Neutrophil (primary cell): ENCODE measurements at regions not wholly inside any gene's neighbourhood (a gene's known extent, or its start where the extent isn't known, plus 50 kb on each side); places are given as distances from the start of the nearest gene placed in this dataset.

ENCODE experiments used
- H3K27ac ChIP-seq: fragments of 200-600 bp; sonication (generic); 2 replicates; pipeline ENCODE4 v1.5.1; 2016; ENCODE audit warnings: mild to moderate bottlenecking, moderate library complexity
- H3K27me3 ChIP-seq: fragments of 200-600 bp; sonication (generic); 2 replicates; pipeline ENCODE4 v1.6.0; 2016; ENCODE audit warnings: mild to moderate bottlenecking
- H3K36me3 ChIP-seq: fragments of 200-600 bp; sonication (generic); 2 replicates; pipeline ENCODE4 v1.5.1; 2017
- H3K4me1 ChIP-seq, 2 experiments: fragments of 200-600 bp in 1 of 2; sonication (generic) in 1 of 2; 1 replicate in 1 of 2; 2 replicates in 1 of 2; pipeline versions ENCODE4 v1.5.1 to v1.6.1; 2013 to 2016; ENCODE audit warnings: low read depth in 1 of 2, low read length in 1 of 2, mild to moderate bottlenecking in 1 of 2, moderate library complexity in 1 of 2; ENCODE audit not compliant: control insufficient read depth in 1 of 2, insufficient read depth in 1 of 2
- H3K4me3 ChIP-seq, 2 experiments: fragments of 200-600 bp in 1 of 2; sonication (generic) in 1 of 2; 1 replicate in 1 of 2; 2 replicates in 1 of 2; pipeline ENCODE4 v1.5.1; 2013 to 2016; ENCODE audit warnings: low read depth in 1 of 2, low read length in 1 of 2, mild to moderate bottlenecking in 1 of 2, moderate library complexity in 1 of 2
- H3K9me3 ChIP-seq: fragments of 200-600 bp; sonication (generic); 2 replicates; pipeline ENCODE4 v1.5.1; 2016
- TF ChIP-seq, protein P1 (sequence below): fragments of 200-600 bp; sonication (generic); IDR thresholded peaks from 2 replicates; pipeline ENCODE4 v1.5.1; 2016; ENCODE audit warnings: antibody characterized with exemption

DNA sequence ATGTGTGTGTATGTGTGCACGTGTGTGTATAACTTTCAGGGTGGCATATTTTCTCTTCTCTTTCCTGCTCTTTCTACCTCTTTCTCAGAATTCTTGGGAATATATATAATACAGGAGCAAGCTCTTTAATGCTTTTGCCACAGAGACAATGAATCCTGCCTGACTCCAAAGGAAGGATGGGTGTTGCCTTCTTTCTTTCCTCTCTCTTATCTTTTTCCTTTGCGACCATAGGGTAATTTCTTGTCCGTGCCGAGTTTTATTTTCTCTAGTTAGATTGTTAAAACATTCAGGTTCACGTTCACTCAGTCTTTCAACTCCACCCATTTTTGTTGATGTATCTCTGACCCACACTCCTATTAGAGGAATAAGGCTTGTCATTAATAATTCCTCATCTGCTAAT, 129.0 kb upstream of the C1orf21 start:
- Histone ChIP-seq H3K27me3 (no peaks in the 10 kb centered on the region), H3K27ac (no peak overlapping the region), H3K4me1 (no peaks in the 10 kb centered on the region), H3K9me3 (no peaks in the 10 kb centered on the region), H3K36me3 (no peaks in the 10 kb centered on the region), H3K4me3 (no peak overlapping the region)
- TF ChIP-seq, protein P1, sequence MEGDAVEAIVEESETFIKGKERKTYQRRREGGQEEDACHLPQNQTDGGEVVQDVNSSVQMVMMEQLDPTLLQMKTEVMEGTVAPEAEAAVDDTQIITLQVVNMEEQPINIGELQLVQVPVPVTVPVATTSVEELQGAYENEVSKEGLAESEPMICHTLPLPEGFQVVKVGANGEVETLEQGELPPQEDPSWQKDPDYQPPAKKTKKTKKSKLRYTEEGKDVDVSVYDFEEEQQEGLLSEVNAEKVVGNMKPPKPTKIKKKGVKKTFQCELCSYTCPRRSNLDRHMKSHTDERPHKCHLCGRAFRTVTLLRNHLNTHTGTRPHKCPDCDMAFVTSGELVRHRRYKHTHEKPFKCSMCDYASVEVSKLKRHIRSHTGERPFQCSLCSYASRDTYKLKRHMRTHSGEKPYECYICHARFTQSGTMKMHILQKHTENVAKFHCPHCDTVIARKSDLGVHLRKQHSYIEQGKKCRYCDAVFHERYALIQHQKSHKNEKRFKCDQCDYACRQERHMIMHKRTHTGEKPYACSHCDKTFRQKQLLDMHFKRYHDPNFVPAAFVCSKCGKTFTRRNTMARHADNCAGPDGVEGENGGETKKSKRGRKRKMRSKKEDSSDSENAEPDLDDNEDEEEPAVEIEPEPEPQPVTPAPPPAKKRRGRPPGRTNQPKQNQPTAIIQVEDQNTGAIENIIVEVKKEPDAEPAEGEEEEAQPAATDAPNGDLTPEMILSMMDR = no peak

DNA sequence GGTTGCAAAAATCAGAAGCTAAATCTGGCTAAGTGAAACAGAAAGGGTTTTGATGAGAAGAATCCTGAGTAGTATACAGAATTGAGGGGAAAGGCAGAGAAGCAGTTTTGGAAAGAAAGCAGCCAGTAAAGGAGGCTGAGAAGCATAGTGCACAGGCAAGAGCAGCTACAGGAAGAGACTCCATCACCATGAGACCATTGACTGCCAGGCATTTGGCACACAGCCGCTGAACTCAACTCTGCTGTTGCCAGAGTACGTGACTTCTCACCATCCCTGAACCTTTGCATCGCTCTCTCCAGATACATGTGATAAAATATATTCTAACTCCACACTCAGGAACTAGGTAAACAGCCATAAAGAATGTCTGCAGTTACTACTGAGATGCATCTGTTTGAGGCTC, 128.3 kb upstream of the C1orf21 start:
- H3K27me3 ChIP-seq = no peaks in the 10 kb centered on the region
- TF ChIP-seq, protein P1 = no peak
- H3K9me3 ChIP-seq = no peaks in the 10 kb centered on the region
- no peak overlapping the region for H3K27ac ChIP-seq
- no peaks in the 10 kb centered on the region for H3K36me3 ChIP-seq
- H3K4me1 ChIP-seq = no peaks in the 10 kb centered on the region
- no peak overlapping the region for H3K4me3 ChIP-seq

DNA sequence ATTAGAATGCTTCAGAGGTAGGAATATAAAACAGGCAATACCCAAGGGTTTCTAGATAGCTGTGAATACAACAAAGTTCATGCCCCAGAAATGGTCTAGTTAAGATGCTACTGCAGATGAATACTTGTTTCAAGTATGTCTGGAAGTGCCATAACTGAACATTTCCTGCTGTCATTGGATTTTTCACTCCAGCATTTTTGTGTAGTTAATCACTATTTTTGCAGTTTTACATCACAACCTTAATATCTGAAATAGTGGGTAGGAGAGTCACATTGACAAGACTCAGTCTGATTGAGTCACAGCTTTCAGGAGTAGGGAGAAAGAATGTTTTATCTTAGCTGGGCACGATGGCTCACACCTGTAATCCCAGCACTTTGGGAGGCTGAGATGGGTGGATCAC, 126.4 kb upstream of the C1orf21 start:
- H3K9me3 ChIP-seq = no peaks in the 10 kb centered on the region
- no peak overlapping the region for H3K27ac ChIP-seq

DNA sequence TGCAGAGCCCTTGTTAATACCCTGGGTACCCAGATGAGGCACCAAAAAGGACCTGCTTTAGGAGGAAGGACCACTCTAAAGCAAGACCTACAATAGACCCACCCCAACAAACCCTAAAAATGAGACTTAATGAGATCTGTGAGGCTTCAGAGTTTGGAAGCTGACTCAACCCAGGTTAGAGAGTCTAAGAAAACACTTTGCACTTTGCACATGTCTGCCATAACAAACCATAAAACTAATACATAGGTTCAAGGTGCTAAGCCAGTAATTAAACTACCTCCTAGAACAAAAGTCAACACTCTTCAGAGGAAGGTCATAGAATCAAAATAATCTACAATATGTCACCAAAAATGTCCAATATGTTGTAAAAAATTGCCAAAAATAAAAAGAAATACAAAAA, 124.7 kb upstream of the C1orf21 start:
- H3K27me3 ChIP-seq = no peaks in the 10 kb centered on the region

More for the DNA sequence above, 126.4 kb upstream of the C1orf21 start:
- H3K4me3 ChIP-seq = no peak overlapping the region
- no peaks in the 10 kb centered on the region for H3K36me3 ChIP-seq
- TF ChIP-seq, protein P1 = no peak
- no peaks in the 10 kb centered on the region for H3K27me3 ChIP-seq
- H3K4me1 ChIP-seq = no peaks in the 10 kb centered on the region

DNA sequence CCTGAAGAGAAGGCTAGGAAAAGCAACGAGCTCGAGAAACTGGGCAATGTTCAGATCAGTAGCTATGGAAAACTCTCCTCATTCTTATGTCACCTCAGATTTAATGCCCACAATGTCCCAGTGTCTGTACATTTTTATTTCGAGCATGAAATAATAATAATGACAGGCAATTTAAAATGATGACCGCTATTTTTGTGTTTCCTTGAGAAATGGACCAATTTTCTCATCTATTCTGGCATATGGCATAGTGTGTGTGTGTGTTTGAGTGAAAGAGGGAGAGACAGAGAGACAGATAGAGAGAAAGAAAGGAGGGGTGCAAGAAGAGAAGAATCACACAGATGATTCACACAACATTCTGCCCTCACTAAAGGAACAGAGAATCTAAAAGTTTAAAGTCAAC, 119.1 kb upstream of the C1orf21 start:
- TF ChIP-seq, protein P1 = no peak
- H3K27ac ChIP-seq = no peak overlapping the region
- no peaks in the 10 kb centered on the region for H3K27me3 ChIP-seq
- no peak overlapping the region for H3K4me3 ChIP-seq
- no peaks in the 10 kb centered on the region for H3K4me1 ChIP-seq
- no peaks in the 10 kb centered on the region for H3K9me3 ChIP-seq
- no peaks in the 10 kb centered on the region for H3K36me3 ChIP-seq

More for the DNA sequence above, 124.7 kb upstream of the C1orf21 start:
- H3K36me3 ChIP-seq = no peaks in the 10 kb centered on the region
- H3K4me1 ChIP-seq = no peaks in the 10 kb centered on the region
- no peak overlapping the region for H3K4me3 ChIP-seq
- no peak overlapping the region for H3K27ac ChIP-seq
- H3K9me3 ChIP-seq = no peaks in the 10 kb centered on the region
- TF ChIP-seq, protein P1 = no peak

DNA sequence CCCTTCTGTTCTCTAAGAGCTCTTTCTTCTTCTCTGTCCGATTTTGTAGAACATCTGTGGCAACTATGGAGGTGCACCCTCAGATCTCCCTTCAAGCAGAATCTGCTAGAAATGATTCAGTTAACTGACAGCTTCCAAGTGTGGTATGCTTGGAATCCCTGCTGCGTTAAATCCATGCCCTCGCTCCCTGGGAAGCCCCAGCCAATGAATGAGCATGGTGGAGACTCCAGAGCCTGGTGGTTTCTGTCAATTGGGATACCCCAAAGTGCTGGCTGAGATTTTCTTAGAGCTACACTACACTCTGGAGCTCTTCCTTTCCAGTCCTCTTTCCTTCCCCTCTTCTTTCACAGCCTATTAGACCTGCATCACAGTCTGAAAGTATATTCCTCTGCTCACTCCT, 116.3 kb upstream of the C1orf21 start:
- H3K27ac ChIP-seq = no peak overlapping the region
- H3K27me3 ChIP-seq = no peaks in the 10 kb centered on the region
- H3K4me3 ChIP-seq = no peak overlapping the region
- no peaks in the 10 kb centered on the region for H3K9me3 ChIP-seq
- H3K4me1 ChIP-seq = no peaks in the 10 kb centered on the region
- no peaks in the 10 kb centered on the region for H3K36me3 ChIP-seq
- TF ChIP-seq, protein P1 = no peak
